GM23248 (cell line): ENCODE measurements at regions not wholly inside any gene's neighbourhood (a gene's known extent, or its start where the extent isn't known, plus 50 kb on each side); places are given as distances from the start of the nearest gene placed in this dataset.

Experiments used
- DNase-seq: peaks from one replicate; pipeline ENCODE4 v3.0.0-alpha.2; 2015
- H2AFZ ChIP-seq: fragments of 200-600 bp; sonication (generic); 2 replicates; pipeline ENCODE4 v1.6.1; 2016; ENCODE audit warnings: antibody characterized with exemption
- H3F3A ChIP-seq: fragments of 200-600 bp; sonication (generic); 2 replicates; pipeline ENCODE4 v1.6.1; 2016; ENCODE audit warnings: mild to moderate bottlenecking, antibody characterized with exemption, mixed run types; ENCODE audit not compliant: insufficient read depth
- H3K27ac ChIP-seq: fragments of 200-600 bp; sonication (generic); 2 replicates; pipeline ENCODE4 v1.5.1; 2016; ENCODE audit warnings: mild to moderate bottlenecking
- H3K27me3 ChIP-seq: fragments of 200-600 bp; sonication (generic); replicated peaks from 2 replicates; pipeline ENCODE4 v1.6.1; 2016; ENCODE audit warnings: mild to moderate bottlenecking; ENCODE audit not compliant: insufficient read depth
- H3K36me3 ChIP-seq: fragments of 200-600 bp; sonication (generic); 2 replicates; pipeline ENCODE4 v1.6.1; 2016; ENCODE audit warnings: low read depth, mild to moderate bottlenecking
- H3K4me1 ChIP-seq: fragments of 200-600 bp; sonication (generic); 2 replicates; pipeline ENCODE4 v1.6.1; 2016; ENCODE audit warnings: mild to moderate bottlenecking; ENCODE audit not compliant: insufficient read depth
- H3K4me2 ChIP-seq: fragments of 200-600 bp; sonication (generic); one replicate; pipeline ENCODE4 v1.6.1; 2016; ENCODE audit warnings: mild to moderate bottlenecking; ENCODE audit not compliant: unreplicated experiment
- H3K4me3 ChIP-seq: fragments of 200-600 bp; sonication (generic); 2 replicates; pipeline ENCODE4 v1.5.1; 2016; ENCODE audit warnings: mild to moderate bottlenecking
- H3K79me2 ChIP-seq: fragments of 200-600 bp; sonication (generic); 2 replicates; pipeline ENCODE4 v1.6.1; 2016; ENCODE audit warnings: mild to moderate bottlenecking; ENCODE audit not compliant: insufficient read depth
- H3K9ac ChIP-seq: fragments of 200-600 bp; sonication (generic); 2 replicates; pipeline ENCODE4 v1.6.1; 2016; ENCODE audit warnings: mild to moderate bottlenecking
- H3K9me2 ChIP-seq: fragments of 200-600 bp; sonication (generic); 2 replicates; pipeline ENCODE4 v1.6.1; 2016; ENCODE audit warnings: mixed run types, mild to moderate bottlenecking, moderate library complexity; ENCODE audit not compliant: insufficient read depth
- H3K9me3 ChIP-seq: fragments of 200-600 bp; sonication (generic); one replicate; pipeline ENCODE4 v1.6.1; 2017; ENCODE audit warnings: low read depth
- H4K20me1 ChIP-seq: fragments of 200-600 bp; sonication (generic); 2 replicates; pipeline ENCODE4 v1.6.0; 2016; ENCODE audit not compliant: insufficient read depth
- EZH2 ChIP-seq: fragments of 200-600 bp; sonication (generic); IDR thresholded peaks from 2 replicates; pipeline ENCODE4 v1.6.1; 2018; ENCODE audit warnings: antibody characterized with exemption, mild to moderate bottlenecking; ENCODE audit not compliant: insufficient read depth, poor library complexity, severe bottlenecking
- EZH2phosphoT487 ChIP-seq: fragments of 200-600 bp; sonication (generic); IDR thresholded peaks from 2 replicates; pipeline ENCODE4 v1.6.1; 2018; ENCODE audit warnings: antibody characterized with exemption, moderate library complexity, mild to moderate bottlenecking, low read depth; ENCODE audit not compliant: insufficient read depth
- WGBS, 2 experiments: methylation state at CpG; one replicate each; pipeline ENCODE4 v1.1.6; 2015 to 2017; ENCODE audit warnings: low lambda C conversion rate in 2 of 2, low coverage in 1 of 2; ENCODE audit errors: missing lambda C conversion rate in 2 of 2; 5-methylcytosine and 5-hydroxymethylcytosine counted together
- in situ Hi-C: fragments of 300-500 bp; cut with MboI; formaldehyde crosslinking; loops from 2 replicates; pipeline ENCODE4 v1.15.0; 2020

- no peaks in the 10 kb centered on the region for H3K36me3 ChIP-seq
- H3K9me2 ChIP-seq: no peaks in the 10 kb centered on the region
- H3F3A ChIP-seq: no peaks in the 10 kb centered on the region
- DNase-seq: no peak
- no peak overlapping the region for H2AFZ ChIP-seq
- no peak for TF ChIP-seq EZH2phosphoT487
- no peak for TF ChIP-seq EZH2
- H4K20me1 ChIP-seq: no peaks in the 10 kb centered on the region
- no peak overlapping the region for H3K9ac ChIP-seq
- in situ Hi-C loops: no loop called here
- H3K9me3 ChIP-seq: no peaks in the 10 kb centered on the region
- 17 to 23% methylated on average over 1 of the region's 1 CpG for WGBS, 2 experiments
- H3K4me3 ChIP-seq: no peak overlapping the region
- no peak overlapping the region for H3K4me2 ChIP-seq
- H3K4me1 ChIP-seq: no peaks in the 10 kb centered on the region
- no peaks in the 10 kb centered on the region for H3K27me3 ChIP-seq
- no peak overlapping the region for H3K27ac ChIP-seq
- H3K79me2 ChIP-seq: no peaks in the 10 kb centered on the region
Observed at GRCh38 chr4:175215657-175216056, 297.5 kb downstream of the ADAM29 start.

DNA sequence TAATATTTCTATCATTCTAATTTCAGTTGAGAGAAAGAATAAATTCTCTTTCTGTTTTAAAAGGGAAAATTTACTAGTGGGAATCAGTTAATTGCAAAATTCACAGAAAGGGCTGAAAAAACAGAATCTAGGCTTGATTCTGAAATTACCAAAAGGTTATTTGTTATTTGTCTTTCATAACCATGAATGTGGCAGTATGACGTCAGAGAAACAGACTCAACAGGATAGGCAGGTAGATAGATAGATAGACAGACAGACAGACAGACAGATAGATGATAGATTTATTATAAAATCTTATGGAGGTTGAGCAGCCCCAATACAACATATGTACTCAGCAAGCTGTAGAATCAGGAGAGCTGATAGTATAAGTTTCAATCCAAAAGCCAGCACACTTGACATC is 311.0 kb downstream of the ADAM29 start:
- Histone ChIP-seq H3K4me1 (no peaks in the 10 kb centered on the region), H3K9ac (no peak overlapping the region), H3K27ac (no peak overlapping the region), H3K36me3 (no peaks in the 10 kb centered on the region), H3K9me2 (no peaks in the 10 kb centered on the region), H3K4me2 (no peak overlapping the region), H3K9me3 (no peaks in the 10 kb centered on the region), H3F3A (no peaks in the 10 kb centered on the region), H3K27me3 (no peaks in the 10 kb centered on the region), H3K4me3 (no peak overlapping the region), H4K20me1 (no peaks in the 10 kb centered on the region), H2AFZ (no peak overlapping the region), H3K79me2 (no peaks in the 10 kb centered on the region)
- no peak for TF ChIP-seq EZH2phosphoT487
- no peak for TF ChIP-seq EZH2
- no peak for DNase-seq
- 22 to 38% methylated on average over 1 of the region's 1 CpG for WGBS, 2 experiments
- in situ Hi-C loops: no loop called here

- Histone ChIP-seq H3F3A (no peaks in the 10 kb centered on the region), H3K9me3 (no peaks in the 10 kb centered on the region), H3K4me2 (no peak overlapping the region), H3K9ac (no peak overlapping the region), H3K27ac (no peak overlapping the region), H3K4me1 (no peaks in the 10 kb centered on the region), H3K9me2 (no peaks in the 10 kb centered on the region), H2AFZ (no peak overlapping the region), H4K20me1 (no peaks in the 10 kb centered on the region), H3K4me3 (no peak overlapping the region), H3K27me3 (no peaks in the 10 kb centered on the region), H3K36me3 (no peaks in the 10 kb centered on the region), H3K79me2 (no peaks in the 10 kb centered on the region)
- TF ChIP-seq EZH2phosphoT487 (no peak), EZH2 (no peak)
- DNase-seq: no peak
- WGBS, 2 experiments: 2 to 11% methylated on average over 2 of the region's 2 CpGs
- in situ Hi-C loops: no loop called here
Observed at GRCh38 chr4:175234162-175234561, 316.0 kb downstream of the ADAM29 start.

- Histone ChIP-seq H3K36me3 (no peaks in the 10 kb centered on the region), H3K79me2 (no peaks in the 10 kb centered on the region), H3K4me1 (no peaks in the 10 kb centered on the region), H3K9me2 (no peaks in the 10 kb centered on the region), H3K9me3 (no peaks in the 10 kb centered on the region), H2AFZ (no peak overlapping the region), H3K4me2 (no peak overlapping the region), H3K27ac (no peak overlapping the region), H4K20me1 (no peaks in the 10 kb centered on the region), H3K4me3 (no peak overlapping the region), H3K27me3 (no peaks in the 10 kb centered on the region), H3F3A (no peaks in the 10 kb centered on the region), H3K9ac (no peak overlapping the region)
- in situ Hi-C loops: no loop called here
- TF ChIP-seq EZH2phosphoT487: no peak
- no peak for TF ChIP-seq EZH2
- no peak for DNase-seq
- 45 to 51% methylated on average over 2 of the region's 2 CpGs for WGBS, 2 experiments
Observed at GRCh38 chr4:175238827-175239517, 320.8 kb downstream of the ADAM29 start.

GRCh38 chr4:175246941-175247340 is 328.8 kb downstream of the ADAM29 start:
- Histone ChIP-seq H3K9me2 (no peaks in the 10 kb centered on the region), H3K27me3 (no peaks in the 10 kb centered on the region), H3K79me2 (no peaks in the 10 kb centered on the region), H4K20me1 (no peaks in the 10 kb centered on the region), H3K9me3 (no peaks in the 10 kb centered on the region), H3F3A (no peaks in the 10 kb centered on the region), H2AFZ (no peak overlapping the region), H3K9ac (no peak overlapping the region), H3K36me3 (no peaks in the 10 kb centered on the region), H3K4me3 (no peak overlapping the region), H3K4me1 (no peaks in the 10 kb centered on the region), H3K4me2 (no peak overlapping the region), H3K27ac (no peak overlapping the region)
- in situ Hi-C loops: no loop called here
- no peak for TF ChIP-seq EZH2
- TF ChIP-seq EZH2phosphoT487: no peak
- DNase-seq: no peak
- WGBS, 2 experiments: 13 to 22% methylated on average over 3 of the region's 3 CpGs
